Type B pancreatic cell (in vitro differentiated cells): ENCODE measurements at regions not wholly inside any gene's neighbourhood (a gene's known extent, or its start where the extent isn't known, plus 50 kb on each side); places are given as distances from the start of the nearest gene placed in this dataset.

Experiments used
- DNase-seq: peaks from one replicate; pipeline ENCODE4 v3.0.0; 2021; ENCODE audit warnings: mixed read lengths; ENCODE audit not compliant: unreplicated experiment; ENCODE audit errors: extremely low spot score
- H3K27ac Mint-ChIP-seq: 2 replicates; pipeline ENCODE4 v1.8.0; 2021; ENCODE audit warnings: mild to moderate bottlenecking, mixed read lengths
- H3K27me3 Mint-ChIP-seq: 2 replicates; pipeline ENCODE4 v1.8.0; 2021; ENCODE audit warnings: mixed read lengths
- H3K36me3 Mint-ChIP-seq: 2 replicates; pipeline ENCODE4 v1.8.0; 2021; ENCODE audit warnings: mixed read lengths
- H3K4me1 Mint-ChIP-seq: one replicate; pipeline ENCODE4 v1.8.0; 2021; ENCODE audit warnings: mixed read lengths; ENCODE audit not compliant: unreplicated experiment
- H3K4me3 Mint-ChIP-seq: 2 replicates; pipeline ENCODE4 v1.8.0; 2021; ENCODE audit warnings: mild to moderate bottlenecking, mixed read lengths
- H3K9me3 Mint-ChIP-seq: 2 replicates; pipeline ENCODE4 v1.8.0; 2021; ENCODE audit warnings: mixed read lengths
- CTCF ChIP-seq: fragments of 200-600 bp; sonication (generic); conservative IDR thresholded peaks from 2 replicates; pipeline ENCODE4 v1.5.0; 2021; ENCODE audit warnings: antibody characterized with exemption, mild to moderate bottlenecking

GRCh38 chr1:5231541-5232315, 577.3 kb downstream of the AJAP1 start:
- TF ChIP-seq CTCF, result no peak
- DNase-seq, result no peak
- Mint-ChIP-seq H3K36me3 (no peaks in the 10 kb centered on the region), H3K27ac (no peak overlapping the region), H3K4me1 (no peaks in the 10 kb centered on the region), H3K27me3 (peaks cover 34% of the 10 kb centered on the region), H3K9me3 (peaks cover 11% of the 10 kb centered on the region), H3K4me3 (no peak overlapping the region)

- H3K27me3 Mint-ChIP-seq, result peaks cover 37% of the 10 kb centered on the region
- H3K4me1 Mint-ChIP-seq, result no peaks in the 10 kb centered on the region
- H3K9me3 Mint-ChIP-seq, result no peaks in the 10 kb centered on the region
- no peak for TF ChIP-seq CTCF
- no peak for DNase-seq
- H3K36me3 Mint-ChIP-seq, result no peaks in the 10 kb centered on the region
- no peak overlapping the region for H3K27ac Mint-ChIP-seq
- no peak overlapping the region for H3K4me3 Mint-ChIP-seq
These were observed 572.7 kb downstream of the AJAP1 start for GRCh38 chr1:5227114-5227513.

GRCh38 chr1:5225707-5226704, 571.6 kb downstream of the AJAP1 start:
- Mint-ChIP-seq H3K27ac (no peak overlapping the region), H3K4me1 (no peaks in the 10 kb centered on the region), H3K27me3 (peaks cover 44% of the 10 kb centered on the region)

GRCh38 chr1:5223206-5223605, 568.8 kb downstream of the AJAP1 start:
- Mint-ChIP-seq H3K9me3 (no peaks in the 10 kb centered on the region), H3K27me3 (peaks cover 52% of the 10 kb centered on the region), H3K27ac (no peak overlapping the region), H3K36me3 (no peaks in the 10 kb centered on the region), H3K4me1 (no peaks in the 10 kb centered on the region), H3K4me3 (no peak overlapping the region)
- DNase-seq, result no peak
- TF ChIP-seq CTCF, result no peak

More at GRCh38 chr1:5225707-5226704, 571.6 kb downstream of the AJAP1 start:
- no peak for DNase-seq
- Mint-ChIP-seq H3K36me3 (no peaks in the 10 kb centered on the region), H3K9me3 (no peaks in the 10 kb centered on the region), H3K4me3 (no peak overlapping the region)
- TF ChIP-seq CTCF, result no peak

- no peak for DNase-seq
- Mint-ChIP-seq H3K9me3 (no peaks in the 10 kb centered on the region), H3K36me3 (no peaks in the 10 kb centered on the region), H3K27me3 (peaks cover 54% of the 10 kb centered on the region), H3K27ac (no peak overlapping the region), H3K4me1 (no peaks in the 10 kb centered on the region), H3K4me3 (no peak overlapping the region)
- no peak for TF ChIP-seq CTCF
These were observed 568.2 kb downstream of the AJAP1 start for GRCh38 chr1:5222626-5223025.
